ENCODE measurements at regions not wholly inside any gene's neighbourhood (a gene's known extent, or its start where the extent isn't known, plus 50 kb on each side); places are given as distances from the start of the nearest gene placed in this dataset.

- TF ChIP-seq, protein P1, sequence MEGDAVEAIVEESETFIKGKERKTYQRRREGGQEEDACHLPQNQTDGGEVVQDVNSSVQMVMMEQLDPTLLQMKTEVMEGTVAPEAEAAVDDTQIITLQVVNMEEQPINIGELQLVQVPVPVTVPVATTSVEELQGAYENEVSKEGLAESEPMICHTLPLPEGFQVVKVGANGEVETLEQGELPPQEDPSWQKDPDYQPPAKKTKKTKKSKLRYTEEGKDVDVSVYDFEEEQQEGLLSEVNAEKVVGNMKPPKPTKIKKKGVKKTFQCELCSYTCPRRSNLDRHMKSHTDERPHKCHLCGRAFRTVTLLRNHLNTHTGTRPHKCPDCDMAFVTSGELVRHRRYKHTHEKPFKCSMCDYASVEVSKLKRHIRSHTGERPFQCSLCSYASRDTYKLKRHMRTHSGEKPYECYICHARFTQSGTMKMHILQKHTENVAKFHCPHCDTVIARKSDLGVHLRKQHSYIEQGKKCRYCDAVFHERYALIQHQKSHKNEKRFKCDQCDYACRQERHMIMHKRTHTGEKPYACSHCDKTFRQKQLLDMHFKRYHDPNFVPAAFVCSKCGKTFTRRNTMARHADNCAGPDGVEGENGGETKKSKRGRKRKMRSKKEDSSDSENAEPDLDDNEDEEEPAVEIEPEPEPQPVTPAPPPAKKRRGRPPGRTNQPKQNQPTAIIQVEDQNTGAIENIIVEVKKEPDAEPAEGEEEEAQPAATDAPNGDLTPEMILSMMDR (IDR thresholded peaks at IDR 0.05) = no peak
- no peak for TF ChIP-seq POLR2A (IDR thresholded peaks at IDR 0.05; ENCODE audit: low read depth)
- no peak for TF ChIP-seq EP300 (IDR thresholded peaks at IDR 0.05)
Measured at GRCh38 chr3:106167728-106168127, 298.9 kb upstream of the CBLB start.

All from esophagus muscularis mucosa (tissue), 4 donors.